ENCODE measurements at regions not wholly inside any gene's neighbourhood (a gene's known extent, or its start where the extent isn't known, plus 50 kb on each side); places are given as distances from the start of the nearest gene placed in this dataset.

- H3K4me1 ChIP-seq (ENCODE audit: control insufficient read depth, insufficient read depth, low read length) = no peaks in the 10 kb centered on the region
- H3K4me3 ChIP-seq (ENCODE audit: low read length) = no peak overlapping the region
- H3K9me3 ChIP-seq (ENCODE audit: control insufficient read depth, insufficient read depth, low read length) = no peaks in the 10 kb centered on the region
- no peaks in the 10 kb centered on the region for H3K27me3 ChIP-seq (ENCODE audit: control insufficient read depth, insufficient read depth, low read length)
- no peak overlapping the region for H3K27ac ChIP-seq (ENCODE audit: low read length)
- no peaks in the 10 kb centered on the region for H3K36me3 ChIP-seq (ENCODE audit: control insufficient read depth, insufficient read depth, low read length)
- WGBS (ENCODE audit: insufficient coverage, insufficient read length) = no CpG with 5 or more reads among the region's 2 CpGs
- no peak for DNase-seq (ENCODE audit: low read depth, low spot score)
These were observed 50.7 kb upstream of the KLF7 start for GRCh38 chr2:207216457-207216856.

- no peaks in the 10 kb centered on the region for H3K27me3 ChIP-seq (ENCODE audit: control insufficient read depth, insufficient read depth, low read length)
- H3K27ac ChIP-seq (ENCODE audit: low read length) = no peak overlapping the region
- no CpG with 5 or more reads among the region's 2 CpGs for WGBS (ENCODE audit: insufficient coverage, insufficient read length)
- no peaks in the 10 kb centered on the region for H3K4me1 ChIP-seq (ENCODE audit: control insufficient read depth, insufficient read depth, low read length)
- no peak overlapping the region for H3K4me3 ChIP-seq (ENCODE audit: low read length)
- H3K9me3 ChIP-seq (ENCODE audit: control insufficient read depth, insufficient read depth, low read length) = no peaks in the 10 kb centered on the region
- DNase-seq (ENCODE audit: low read depth, low spot score) = no peak
- H3K36me3 ChIP-seq (ENCODE audit: control insufficient read depth, insufficient read depth, low read length) = no peaks in the 10 kb centered on the region
These were observed 51.7 kb upstream of the KLF7 start for GRCh38 chr2:207217442-207217841.

- no peak overlapping the region for H3K27ac ChIP-seq (ENCODE audit: low read length)
- H3K9me3 ChIP-seq (ENCODE audit: control insufficient read depth, insufficient read depth, low read length) = no peaks in the 10 kb centered on the region
- peaks cover under 1% of the 10 kb centered on the region; the same call in 1 of the 2 replicates for H3K4me1 ChIP-seq (ENCODE audit: control insufficient read depth, insufficient read depth, low read length)
- no CpG with 5 or more reads among the region's 4 CpGs for WGBS (ENCODE audit: insufficient coverage, insufficient read length)
- H3K36me3 ChIP-seq (ENCODE audit: control insufficient read depth, insufficient read depth, low read length) = no peaks in the 10 kb centered on the region
- no peaks in the 10 kb centered on the region for H3K27me3 ChIP-seq (ENCODE audit: control insufficient read depth, insufficient read depth, low read length)
- DNase-seq (ENCODE audit: low read depth, low spot score) = no peak
- H3K4me3 ChIP-seq (ENCODE audit: low read length) = no peak overlapping the region
These were observed 53.4 kb upstream of the KLF7 start for GRCh38 chr2:207219081-207219630.

GRCh38 chr2:207219676-207220501 is 54.1 kb upstream of the KLF7 start:
- no CpG with 5 or more reads among the region's 10 CpGs for WGBS (ENCODE audit: insufficient coverage, insufficient read length)
- H3K27ac ChIP-seq (ENCODE audit: low read length) = no peak overlapping the region

GRCh38 chr2:207221731-207222130 is 56.0 kb upstream of the KLF7 start:
- H3K27ac ChIP-seq (ENCODE audit: low read length) = no peak overlapping the region
- WGBS (ENCODE audit: insufficient coverage, insufficient read length) = no CpG with 5 or more reads among the region's 2 CpGs
- H3K4me1 ChIP-seq (ENCODE audit: control insufficient read depth, insufficient read depth, low read length) = peaks cover 4% of the 10 kb centered on the region; the same call in 1 of the 2 replicates
- H3K4me3 ChIP-seq (ENCODE audit: low read length) = no peak overlapping the region
- DNase-seq (ENCODE audit: low read depth, low spot score) = no peak
- no peaks in the 10 kb centered on the region for H3K9me3 ChIP-seq (ENCODE audit: control insufficient read depth, insufficient read depth, low read length)
- no peaks in the 10 kb centered on the region for H3K36me3 ChIP-seq (ENCODE audit: control insufficient read depth, insufficient read depth, low read length)
- no peaks in the 10 kb centered on the region for H3K27me3 ChIP-seq (ENCODE audit: control insufficient read depth, insufficient read depth, low read length)

More at GRCh38 chr2:207219676-207220501, 54.1 kb upstream of the KLF7 start:
- Histone ChIP-seq H3K9me3 (ENCODE audit: control insufficient read depth, insufficient read depth, low read length) (no peaks in the 10 kb centered on the region), H3K36me3 (ENCODE audit: control insufficient read depth, insufficient read depth, low read length) (no peaks in the 10 kb centered on the region), H3K4me3 (ENCODE audit: low read length) (no peak overlapping the region), H3K27me3 (ENCODE audit: control insufficient read depth, insufficient read depth, low read length) (no peaks in the 10 kb centered on the region), H3K4me1 (ENCODE audit: control insufficient read depth, insufficient read depth, low read length) (peaks cover 3% of the 10 kb centered on the region; the same call in 1 of the 2 replicates)
- no peak for DNase-seq (ENCODE audit: low read depth, low spot score)

- DNase-seq (ENCODE audit: low read depth, low spot score) = no peak
- Histone ChIP-seq H3K4me1 (ENCODE audit: control insufficient read depth, insufficient read depth, low read length) (peaks cover 11% of the 10 kb centered on the region), H3K27me3 (ENCODE audit: control insufficient read depth, insufficient read depth, low read length) (no peaks in the 10 kb centered on the region), H3K9me3 (ENCODE audit: control insufficient read depth, insufficient read depth, low read length) (no peaks in the 10 kb centered on the region), H3K36me3 (ENCODE audit: control insufficient read depth, insufficient read depth, low read length) (no peaks in the 10 kb centered on the region), H3K27ac (ENCODE audit: low read length) (no peak overlapping the region), H3K4me3 (ENCODE audit: low read length) (no peak overlapping the region)
- WGBS (ENCODE audit: insufficient coverage, insufficient read length) = no CpG with 5 or more reads among the region's 3 CpGs
These were observed 57.3 kb upstream of the KLF7 start for GRCh38 chr2:207223051-207223450.

- no peak overlapping the region for H3K27ac ChIP-seq (ENCODE audit: low read length)
- no peak overlapping the region for H3K4me3 ChIP-seq (ENCODE audit: low read length)
- no peak for DNase-seq (ENCODE audit: low read depth, low spot score)
- H3K36me3 ChIP-seq (ENCODE audit: control insufficient read depth, insufficient read depth, low read length) = no peaks in the 10 kb centered on the region
- no CpG with 5 or more reads among the region's 1 CpG for WGBS (ENCODE audit: insufficient coverage, insufficient read length)
- peaks cover 11% of the 10 kb centered on the region for H3K4me1 ChIP-seq (ENCODE audit: control insufficient read depth, insufficient read depth, low read length)
- H3K27me3 ChIP-seq (ENCODE audit: control insufficient read depth, insufficient read depth, low read length) = no peaks in the 10 kb centered on the region
- H3K9me3 ChIP-seq (ENCODE audit: control insufficient read depth, insufficient read depth, low read length) = no peaks in the 10 kb centered on the region
These were observed 58.6 kb upstream of the KLF7 start for GRCh38 chr2:207224381-207224780.

GRCh38 chr2:207224791-207225482 is 59.2 kb upstream of the KLF7 start:
- no peaks in the 10 kb centered on the region for H3K9me3 ChIP-seq (ENCODE audit: control insufficient read depth, insufficient read depth, low read length)
- no peak overlapping the region for H3K4me3 ChIP-seq (ENCODE audit: low read length)
- no peaks in the 10 kb centered on the region for H3K27me3 ChIP-seq (ENCODE audit: control insufficient read depth, insufficient read depth, low read length)
- H3K4me1 ChIP-seq (ENCODE audit: control insufficient read depth, insufficient read depth, low read length) = peaks cover 11% of the 10 kb centered on the region
- no peak overlapping the region for H3K27ac ChIP-seq (ENCODE audit: low read length)
- H3K36me3 ChIP-seq (ENCODE audit: control insufficient read depth, insufficient read depth, low read length) = no peaks in the 10 kb centered on the region
- no peak for DNase-seq (ENCODE audit: low read depth, low spot score)
- no CpG with 5 or more reads among the region's 8 CpGs for WGBS (ENCODE audit: insufficient coverage, insufficient read length)

- H3K4me3 ChIP-seq (ENCODE audit: low read length) = no peak overlapping the region
- WGBS (ENCODE audit: insufficient coverage, insufficient read length) = no CpG with 5 or more reads among the region's 6 CpGs
- H3K4me1 ChIP-seq (ENCODE audit: control insufficient read depth, insufficient read depth, low read length) = peaks cover 12% of the 10 kb centered on the region
These were observed 60.0 kb upstream of the KLF7 start for GRCh38 chr2:207225773-207226172.

GRCh38 chr2:207226243-207226642 is 60.5 kb upstream of the KLF7 start:
- Histone ChIP-seq H3K4me1 (ENCODE audit: control insufficient read depth, insufficient read depth, low read length) (peaks cover 12% of the 10 kb centered on the region), H3K9me3 (ENCODE audit: control insufficient read depth, insufficient read depth, low read length) (no peaks in the 10 kb centered on the region), H3K4me3 (ENCODE audit: low read length) (no peak overlapping the region), H3K27ac (ENCODE audit: low read length) (no peak overlapping the region), H3K36me3 (ENCODE audit: control insufficient read depth, insufficient read depth, low read length) (no peaks in the 10 kb centered on the region), H3K27me3 (ENCODE audit: control insufficient read depth, insufficient read depth, low read length) (no peaks in the 10 kb centered on the region)
- DNase-seq (ENCODE audit: low read depth, low spot score) = no peak

More at GRCh38 chr2:207225773-207226172, 60.0 kb upstream of the KLF7 start:
- no peaks in the 10 kb centered on the region for H3K36me3 ChIP-seq (ENCODE audit: control insufficient read depth, insufficient read depth, low read length)
- H3K27me3 ChIP-seq (ENCODE audit: control insufficient read depth, insufficient read depth, low read length) = no peaks in the 10 kb centered on the region
- DNase-seq (ENCODE audit: low read depth, low spot score) = no peak
- H3K9me3 ChIP-seq (ENCODE audit: control insufficient read depth, insufficient read depth, low read length) = no peaks in the 10 kb centered on the region
- H3K27ac ChIP-seq (ENCODE audit: low read length) = no peak overlapping the region
